B cell (primary cell): ENCODE measurements at regions not wholly inside any gene's neighbourhood (a gene's known extent, or its start where the extent isn't known, plus 50 kb on each side); places are given as distances from the start of the nearest gene placed in this dataset.
"Not testable (repeated sequence)": the region's sequence is repeated elsewhere in the genome, so short reads cannot be mapped to it uniquely, and the experiment has no call there.

Experiments used
- EZH2 ChIP-seq: IDR thresholded peaks from 2 replicates; pipeline ENCODE4 v1.6.1; 2012; ENCODE audit warnings: borderline replicate concordance, low read depth, mild to moderate bottlenecking, moderate library complexity, low read length; ENCODE audit not compliant: insufficient read depth, poor library complexity, severe bottlenecking
- TF ChIP-seq, protein P1 (sequence below): fragments of 200-600 bp; IDR thresholded peaks from one replicate; pipeline ENCODE4 v1.8.0; 2022; ENCODE audit warnings: antibody characterized with exemption, mild to moderate bottlenecking

DNA sequence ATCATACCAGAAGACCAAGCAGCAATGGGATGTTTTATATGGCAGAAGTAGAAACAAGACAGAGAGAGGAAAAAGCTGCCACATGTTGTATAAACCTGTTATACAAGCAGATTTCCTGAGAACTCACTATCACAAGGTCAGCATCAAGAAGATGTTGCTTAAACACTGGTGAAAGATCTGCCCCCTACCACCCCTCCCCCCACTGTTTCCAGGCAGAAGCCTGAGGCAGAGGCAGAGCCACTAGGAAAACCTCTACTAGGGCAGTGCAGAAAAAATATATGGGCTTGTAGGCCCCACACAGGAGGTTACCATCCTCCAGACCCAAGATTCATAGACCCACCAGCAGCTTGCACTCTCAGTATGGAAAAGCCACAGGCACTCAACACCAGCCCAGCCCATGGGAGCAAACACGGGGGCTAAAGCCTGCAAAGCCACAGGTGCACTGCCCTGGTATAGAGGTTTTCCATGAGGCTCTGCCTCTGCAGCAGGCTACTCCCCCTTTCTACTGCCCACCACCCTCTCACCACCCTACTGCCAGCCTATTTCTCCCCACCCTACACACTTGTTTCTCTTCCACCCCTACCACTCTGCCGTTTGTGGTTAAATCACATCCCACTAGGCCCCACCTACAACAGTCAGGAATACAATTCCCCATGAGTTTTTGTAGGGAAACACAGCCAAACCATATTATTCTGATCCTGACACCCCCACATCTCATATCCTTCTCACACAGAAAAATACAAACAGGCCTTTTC is 274.2 kb downstream of the POTED start:
- TF ChIP-seq, protein P1, sequence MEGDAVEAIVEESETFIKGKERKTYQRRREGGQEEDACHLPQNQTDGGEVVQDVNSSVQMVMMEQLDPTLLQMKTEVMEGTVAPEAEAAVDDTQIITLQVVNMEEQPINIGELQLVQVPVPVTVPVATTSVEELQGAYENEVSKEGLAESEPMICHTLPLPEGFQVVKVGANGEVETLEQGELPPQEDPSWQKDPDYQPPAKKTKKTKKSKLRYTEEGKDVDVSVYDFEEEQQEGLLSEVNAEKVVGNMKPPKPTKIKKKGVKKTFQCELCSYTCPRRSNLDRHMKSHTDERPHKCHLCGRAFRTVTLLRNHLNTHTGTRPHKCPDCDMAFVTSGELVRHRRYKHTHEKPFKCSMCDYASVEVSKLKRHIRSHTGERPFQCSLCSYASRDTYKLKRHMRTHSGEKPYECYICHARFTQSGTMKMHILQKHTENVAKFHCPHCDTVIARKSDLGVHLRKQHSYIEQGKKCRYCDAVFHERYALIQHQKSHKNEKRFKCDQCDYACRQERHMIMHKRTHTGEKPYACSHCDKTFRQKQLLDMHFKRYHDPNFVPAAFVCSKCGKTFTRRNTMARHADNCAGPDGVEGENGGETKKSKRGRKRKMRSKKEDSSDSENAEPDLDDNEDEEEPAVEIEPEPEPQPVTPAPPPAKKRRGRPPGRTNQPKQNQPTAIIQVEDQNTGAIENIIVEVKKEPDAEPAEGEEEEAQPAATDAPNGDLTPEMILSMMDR = not testable (repeated sequence)
- not testable (repeated sequence) for TF ChIP-seq EZH2
